ENCODE measurements at regions not wholly inside any gene's neighbourhood (a gene's known extent, or its start where the extent isn't known, plus 50 kb on each side); places are given as distances from the start of the nearest gene placed in this dataset.

DNA sequence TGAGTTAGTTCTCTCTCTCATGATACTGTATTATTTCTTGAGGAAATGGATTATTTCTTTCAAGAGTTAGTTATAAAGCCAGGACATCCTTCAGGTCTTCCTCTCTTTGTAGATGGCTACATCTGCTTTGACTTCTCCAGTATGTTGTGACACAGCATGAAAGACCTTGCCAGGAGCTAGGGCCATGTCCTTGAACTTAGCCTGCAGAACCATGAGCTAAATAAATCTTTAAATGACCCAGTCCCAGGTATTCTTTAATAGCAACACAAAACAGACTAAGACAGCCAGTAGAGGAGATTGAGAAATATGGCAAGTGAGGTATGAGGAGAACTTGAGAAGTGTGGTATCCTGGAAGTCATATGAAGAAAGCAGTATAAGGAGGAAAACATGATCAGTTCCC is 214.9 kb upstream of the PPP1R3A start:
- Histone ChIP-seq H3T11ph (ENCODE audit: low read length) (no peak overlapping the region), H3K9me3 (ENCODE audit: control insufficient read depth, low read depth, low read length) (no peaks in the 10 kb centered on the region), H3K9ac (ENCODE audit: extremely low read depth, insufficient read length, low read length) (no peak overlapping the region), H3K27ac (ENCODE audit: insufficient read length, low read depth, low read length) (no peak overlapping the region), H3K4me1 (ENCODE audit: insufficient read depth, low read length) (no peaks in the 10 kb centered on the region), H3K14ac (ENCODE audit: insufficient read depth, low read length) (no peak overlapping the region), H3K79me1 (ENCODE audit: insufficient read depth, low read depth, low read length, poor library complexity, severe bottlenecking) (no peaks in the 10 kb centered on the region), H2AFZ (ENCODE audit: low read length) (no peak overlapping the region), H3K56ac (ENCODE audit: insufficient read length, low read depth, low read length) (no peak overlapping the region), H2BK120ac (ENCODE audit: low read depth, low read length, poor library complexity, severe bottlenecking) (no peak overlapping the region), H2BK15ac (ENCODE audit: low read depth, low read length) (no peak overlapping the region), H2BK12ac (ENCODE audit: insufficient read length, low read depth, low read length) (no peak overlapping the region), H3K23ac (ENCODE audit: insufficient read length, low read depth, low read length) (no peak overlapping the region), H3K27me3 (ENCODE audit: insufficient read depth, low read length) (no peaks in the 10 kb centered on the region), H2BK20ac (ENCODE audit: low read depth, low read length, poor library complexity, severe bottlenecking) (no peak overlapping the region), H4K91ac (ENCODE audit: insufficient read length, low read depth, low read length) (no peak overlapping the region), H3K79me2 (ENCODE audit: insufficient read depth, low read length) (no peaks in the 10 kb centered on the region), H4K20me1 (ENCODE audit: control insufficient read depth, insufficient read depth, insufficient read length) (no peaks in the 10 kb centered on the region), H3K23me2 (ENCODE audit: insufficient read length, low read depth, low read length, poor library complexity, severe bottlenecking) (no peaks in the 10 kb centered on the region), H4K8ac (replicated peaks; ENCODE audit: insufficient read length, low read depth, low read length) (no peak overlapping the region), H2AK5ac (ENCODE audit: insufficient read length, low read length) (no peak overlapping the region), H3K18ac (ENCODE audit: insufficient read length, low read depth, low read length) (no peak overlapping the region), H3K4me2 (ENCODE audit: insufficient read depth, insufficient read length, low read length) (no peak overlapping the region), H3K4ac (ENCODE audit: low read depth, low read length) (no peak overlapping the region), H4K5ac (ENCODE audit: insufficient read length, low read depth, low read length) (no peak overlapping the region), H2BK5ac (ENCODE audit: insufficient read length, low read length) (no peak overlapping the region)
- H3K4me1 Mint-ChIP-seq = no peaks in the 10 kb centered on the region
- no peak overlapping the region for H3K27ac Mint-ChIP-seq
- H3K27me3 Mint-ChIP-seq (ENCODE audit: low read depth) = no peaks in the 10 kb centered on the region
- DNase-seq = no peak
- no peaks in the 10 kb centered on the region for H3K9me3 Mint-ChIP-seq
- TF ChIP-seq, protein P1, sequence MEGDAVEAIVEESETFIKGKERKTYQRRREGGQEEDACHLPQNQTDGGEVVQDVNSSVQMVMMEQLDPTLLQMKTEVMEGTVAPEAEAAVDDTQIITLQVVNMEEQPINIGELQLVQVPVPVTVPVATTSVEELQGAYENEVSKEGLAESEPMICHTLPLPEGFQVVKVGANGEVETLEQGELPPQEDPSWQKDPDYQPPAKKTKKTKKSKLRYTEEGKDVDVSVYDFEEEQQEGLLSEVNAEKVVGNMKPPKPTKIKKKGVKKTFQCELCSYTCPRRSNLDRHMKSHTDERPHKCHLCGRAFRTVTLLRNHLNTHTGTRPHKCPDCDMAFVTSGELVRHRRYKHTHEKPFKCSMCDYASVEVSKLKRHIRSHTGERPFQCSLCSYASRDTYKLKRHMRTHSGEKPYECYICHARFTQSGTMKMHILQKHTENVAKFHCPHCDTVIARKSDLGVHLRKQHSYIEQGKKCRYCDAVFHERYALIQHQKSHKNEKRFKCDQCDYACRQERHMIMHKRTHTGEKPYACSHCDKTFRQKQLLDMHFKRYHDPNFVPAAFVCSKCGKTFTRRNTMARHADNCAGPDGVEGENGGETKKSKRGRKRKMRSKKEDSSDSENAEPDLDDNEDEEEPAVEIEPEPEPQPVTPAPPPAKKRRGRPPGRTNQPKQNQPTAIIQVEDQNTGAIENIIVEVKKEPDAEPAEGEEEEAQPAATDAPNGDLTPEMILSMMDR (conservative IDR thresholded peaks at IDR 0.05) = no peak
- no peak overlapping the region for H3K4me3 Mint-ChIP-seq
- H3K36me3 Mint-ChIP-seq (ENCODE audit: insufficient read depth in 1 of 3, low read depth in 3 of 3) = no peaks in the 10 kb centered on the region
